LoVo (cell line): ENCODE measurements at regions not wholly inside any gene's neighbourhood (a gene's known extent, or its start where the extent isn't known, plus 50 kb on each side); places are given as distances from the start of the nearest gene placed in this dataset.
"Not testable (repeated sequence)": the region's sequence is repeated elsewhere in the genome, so short reads cannot be mapped to it uniquely, and the experiment has no call there.

Experiments used
- DNase-seq: peaks from one replicate; pipeline ENCODE4 v3.0.0-alpha.2; 2016; ENCODE audit warnings: low spot score

GRCh38 chr21:14903172-14903865 lies 161.5 kb downstream of the NRIP1 start:
- DNase-seq, result no peak

DNA sequence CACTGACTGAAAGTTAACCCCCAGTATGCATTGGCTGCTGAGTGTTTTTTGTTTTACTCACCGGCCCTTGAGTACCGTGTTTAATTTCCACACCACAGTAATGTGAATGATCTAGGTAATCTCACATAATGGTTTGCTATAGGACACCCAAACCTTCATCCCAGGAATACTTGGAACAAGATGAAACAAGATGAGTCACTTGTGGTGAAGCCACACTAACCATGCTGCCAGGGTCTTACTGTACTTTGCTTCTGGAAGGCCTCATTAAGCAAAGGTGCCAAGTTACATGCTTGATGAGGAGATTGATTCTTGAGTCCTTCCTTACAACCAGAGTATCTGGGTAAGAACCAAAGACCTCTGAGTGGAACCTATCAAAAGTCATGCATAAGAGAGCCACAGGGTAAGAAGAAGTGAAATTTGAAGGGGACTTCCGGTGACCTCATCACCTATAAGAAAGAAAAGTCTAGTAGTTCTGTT lies 163.3 kb downstream of the NRIP1 start:
- DNase-seq, result peak; percentile 79

- DNase-seq, result no peak
Observed at GRCh38 chr21:14900611-14901010, 164.2 kb downstream of the NRIP1 start.

GRCh38 chr21:14900058-14900457 lies 164.7 kb downstream of the NRIP1 start:
- no peak for DNase-seq

DNA sequence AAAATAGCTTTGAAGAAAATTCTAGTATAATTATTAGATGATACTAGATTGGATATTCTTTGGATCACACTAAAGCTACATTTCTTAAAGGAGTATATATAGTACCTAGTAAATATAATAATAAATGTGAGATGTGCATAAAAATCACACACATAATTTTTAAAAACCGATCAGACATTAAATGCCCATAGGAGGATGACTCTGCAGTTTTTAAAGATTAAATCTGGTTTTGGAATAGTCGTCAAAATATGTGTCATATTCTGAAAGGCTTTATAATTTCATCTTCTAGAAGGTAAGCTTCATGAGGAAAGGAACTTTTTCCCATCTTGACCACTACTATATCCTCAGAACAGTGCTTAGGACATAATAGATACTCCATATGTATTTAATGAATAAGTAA lies 169.0 kb downstream of the NRIP1 start:
- DNase-seq, result no peak

GRCh38 chr21:14890141-14890540 lies 174.7 kb downstream of the NRIP1 start:
- DNase-seq, result no peak

- peak; percentile 80 for DNase-seq
Observed at GRCh38 chr21:14889080-14889810, 175.6 kb downstream of the NRIP1 start.

DNA sequence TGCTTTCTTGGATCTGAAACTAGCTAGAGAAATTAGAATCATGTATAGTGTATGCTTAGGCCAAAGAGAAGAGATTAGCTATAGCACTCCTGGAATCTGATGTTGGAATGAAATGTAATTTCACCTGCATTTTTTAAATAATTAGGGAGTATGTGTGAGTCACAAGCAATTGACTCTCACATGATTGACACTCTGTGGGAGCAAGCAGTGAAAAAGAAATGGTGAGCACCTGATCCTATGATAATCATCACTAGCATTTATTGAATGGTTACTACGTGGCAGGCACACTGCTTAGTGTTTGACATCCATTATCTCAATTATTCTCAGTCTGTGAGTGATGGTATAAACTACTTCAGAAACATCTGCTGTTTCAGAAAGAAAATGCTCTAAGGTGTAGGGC lies 176.6 kb downstream of the NRIP1 start:
- DNase-seq, result no peak

- DNase-seq, result no peak
Observed at GRCh38 chr21:14886001-14886400, 178.8 kb downstream of the NRIP1 start.

DNA sequence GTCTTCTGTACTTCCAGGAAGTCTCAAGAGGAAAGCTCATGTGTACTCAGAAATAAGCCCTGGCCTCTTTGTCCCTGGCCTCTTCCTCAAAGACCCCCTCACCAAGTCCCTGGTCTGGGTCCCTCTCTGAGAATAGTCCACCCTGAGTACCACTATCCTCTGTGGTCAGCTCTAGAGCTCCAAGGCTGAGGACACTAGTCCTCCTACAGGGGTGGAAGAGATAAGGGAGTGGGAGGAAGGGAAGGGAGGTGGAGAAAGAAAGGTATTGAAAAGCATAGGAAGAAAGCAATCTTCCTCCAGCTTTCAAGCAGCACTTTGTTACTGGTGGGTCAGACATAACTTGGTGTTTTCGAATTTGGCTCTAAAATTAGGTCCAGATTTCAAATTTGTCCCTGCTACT lies 181.4 kb downstream of the NRIP1 start:
- no peak for DNase-seq

- DNase-seq, result not testable (repeated sequence)
Observed at GRCh38 chr21:14882545-14882944, 182.3 kb downstream of the NRIP1 start.

DNA sequence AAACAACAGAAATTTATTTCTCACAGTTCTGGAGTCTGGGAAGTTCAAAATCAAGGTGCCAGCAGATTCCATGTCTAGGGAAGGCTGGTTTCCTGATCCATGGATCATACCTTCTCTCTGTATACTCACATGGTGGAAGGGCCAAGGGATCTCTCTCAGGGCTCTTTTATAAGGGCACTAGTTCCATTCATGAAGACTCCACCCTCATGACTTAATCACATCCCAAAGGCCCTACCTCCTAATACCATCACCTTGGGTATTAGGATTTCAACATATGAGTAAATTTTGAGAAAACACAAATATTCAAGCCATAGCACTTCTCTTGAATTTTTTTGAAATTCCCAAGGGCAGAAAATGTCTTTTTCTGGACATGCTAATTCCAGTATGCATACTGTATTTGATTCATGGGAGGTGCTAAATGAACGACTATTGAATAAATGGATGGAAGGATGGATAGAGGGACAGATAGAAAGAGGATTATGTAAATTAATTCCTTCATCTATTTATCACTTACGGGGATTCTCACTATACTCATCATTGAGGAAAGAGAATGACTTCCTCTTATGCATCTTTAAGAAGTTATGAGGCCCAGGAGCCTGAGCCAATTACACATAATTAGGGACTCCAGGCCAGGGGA lies 182.8 kb downstream of the NRIP1 start:
- no peak for DNase-seq

DNA sequence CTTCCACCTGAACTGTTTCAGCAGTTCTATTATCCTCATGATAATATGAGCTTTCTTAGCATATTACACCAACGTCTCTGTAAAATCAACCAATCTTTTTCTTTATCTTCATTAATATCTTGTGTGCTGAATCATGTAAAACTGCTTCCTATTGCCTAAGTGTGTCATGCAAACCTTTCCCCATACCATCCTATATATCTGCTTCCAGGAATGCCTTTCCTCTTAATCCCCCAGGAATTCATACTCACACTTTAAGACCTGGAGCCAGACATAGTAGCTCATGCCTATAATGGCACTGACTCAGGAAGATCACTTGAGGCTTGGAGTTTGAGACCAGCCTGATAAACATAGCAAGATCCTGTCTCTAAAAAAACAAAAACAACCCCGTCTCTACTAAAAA lies 183.9 kb downstream of the NRIP1 start:
- DNase-seq, result no peak

DNA sequence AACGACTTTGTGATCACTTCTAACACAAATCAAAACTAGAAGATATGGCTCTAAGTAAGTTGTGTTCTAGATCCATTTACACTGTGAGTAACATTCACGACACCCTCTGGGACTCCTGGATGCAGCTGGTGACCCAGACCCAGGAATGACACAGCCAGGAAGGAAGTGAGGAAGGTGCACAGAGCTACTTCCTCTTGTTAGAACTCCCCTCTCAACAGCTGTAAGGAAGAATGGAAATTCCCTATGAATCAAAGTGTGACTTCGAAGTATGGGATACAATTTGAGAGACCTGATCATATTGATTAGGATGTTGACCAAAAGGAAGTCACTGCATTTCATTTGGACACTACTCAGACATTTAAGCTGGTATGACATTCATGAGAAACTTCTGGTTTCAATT lies 185.3 kb downstream of the NRIP1 start:
- DNase-seq, result no peak

DNA sequence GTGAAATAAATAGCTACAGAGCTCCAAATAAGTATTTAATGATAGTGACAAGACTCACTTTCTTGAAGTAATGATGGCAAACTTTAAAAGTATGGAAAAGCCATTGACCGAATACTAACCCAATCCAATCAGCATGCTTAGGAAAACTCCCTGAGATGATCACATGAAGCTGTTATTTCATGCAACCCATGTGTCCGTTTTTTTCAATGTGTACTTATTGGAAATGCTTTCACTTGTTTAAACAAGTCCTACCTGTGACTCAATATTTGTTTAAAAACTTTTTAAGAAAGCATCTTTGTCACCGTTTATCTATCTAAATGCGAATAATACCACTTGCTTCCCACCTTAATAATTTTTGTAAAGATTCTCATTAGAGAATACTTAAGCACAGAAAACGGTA lies 185.8 kb downstream of the NRIP1 start:
- no peak for DNase-seq

DNA sequence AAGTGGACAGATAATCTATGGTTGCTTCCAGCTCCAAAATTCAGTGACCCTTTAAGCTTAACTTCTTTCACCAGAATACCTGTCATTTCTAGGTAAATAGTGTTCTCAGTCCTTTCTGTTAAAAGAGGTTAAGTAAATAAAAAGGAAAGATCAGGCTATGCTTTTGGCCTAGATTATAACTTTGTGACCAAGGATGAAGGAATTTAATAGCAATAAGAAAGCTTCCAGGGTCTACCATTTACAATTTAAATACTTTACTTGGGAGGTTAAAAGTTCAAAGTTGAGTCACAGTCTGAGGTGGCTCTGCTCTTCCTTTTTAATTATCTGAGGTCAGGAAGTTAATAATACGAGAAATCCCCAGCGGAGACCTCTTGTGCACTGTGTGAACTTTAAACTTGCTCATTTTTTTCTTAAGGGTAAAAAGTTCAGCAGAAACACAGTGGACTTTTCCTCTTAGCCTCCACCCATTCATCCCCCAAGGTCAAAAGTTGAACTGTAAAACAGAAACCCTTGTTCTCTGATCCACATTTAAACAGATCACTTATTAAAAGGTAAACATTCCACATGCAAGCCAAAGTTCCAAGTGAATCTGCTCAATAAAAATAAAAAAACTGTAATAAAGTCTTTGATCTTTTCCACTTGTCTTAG lies 187.1 kb downstream of the NRIP1 start:
- peak; percentile 75 for DNase-seq

DNA sequence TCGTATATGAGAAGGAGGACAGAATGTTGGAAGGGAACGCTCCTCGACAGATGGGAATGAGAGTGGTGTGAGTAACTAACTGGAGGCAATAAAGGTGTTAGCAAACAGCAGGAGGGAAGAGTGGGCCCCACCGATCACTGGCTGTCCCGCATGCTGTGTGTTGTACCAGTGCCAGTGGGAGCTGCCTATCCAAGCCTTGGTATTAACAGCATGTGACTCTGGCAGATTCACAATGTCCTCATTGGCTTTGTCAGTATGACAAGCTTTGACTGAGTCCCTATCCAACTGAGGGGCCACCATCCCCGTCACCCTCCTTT lies 188.3 kb downstream of the NRIP1 start:
- no peak for DNase-seq

DNA sequence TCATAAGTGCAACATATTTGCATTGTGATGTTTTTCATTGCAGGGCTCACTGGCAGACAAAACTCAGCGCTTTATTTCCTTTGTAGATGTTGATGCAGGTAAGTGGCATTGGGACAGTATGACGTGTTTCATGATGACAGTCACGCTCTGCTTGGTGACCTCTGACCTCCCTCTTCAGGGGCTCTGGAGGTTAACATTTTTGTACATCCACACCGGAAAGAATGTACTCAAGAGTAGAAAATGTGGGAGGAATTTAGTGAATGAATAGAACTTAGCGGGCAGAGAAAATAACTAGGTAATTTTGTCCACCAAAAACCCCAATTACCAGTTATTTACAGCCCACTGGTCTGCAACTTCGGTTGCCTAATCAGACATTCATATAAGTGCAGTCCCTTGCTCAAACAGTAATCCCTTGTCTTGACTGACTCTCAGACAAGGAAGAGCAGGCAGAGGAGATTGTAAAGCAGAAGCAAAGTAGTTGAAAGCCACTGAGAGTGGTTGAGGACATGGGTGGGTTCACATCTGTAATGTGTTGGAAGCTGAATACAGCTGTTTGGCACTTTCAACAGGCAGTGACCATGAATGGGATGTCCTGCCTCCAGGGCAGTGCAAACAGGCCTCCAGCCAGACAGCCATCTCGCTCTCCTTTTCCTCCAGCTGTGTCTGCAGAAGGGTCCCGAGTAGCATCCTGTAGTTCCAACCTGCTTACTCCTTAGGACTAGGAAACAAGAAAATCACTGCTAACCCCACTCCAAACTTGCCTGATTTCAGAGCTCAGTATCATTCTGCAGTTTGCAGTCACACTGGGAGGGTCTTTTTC lies 188.9 kb downstream of the NRIP1 start:
- no peak for DNase-seq

- no peak for DNase-seq
Observed at GRCh38 chr21:14875186-14875585, 189.6 kb downstream of the NRIP1 start.

GRCh38 chr21:14874379-14874778 lies 190.4 kb downstream of the NRIP1 start:
- no peak for DNase-seq

DNA sequence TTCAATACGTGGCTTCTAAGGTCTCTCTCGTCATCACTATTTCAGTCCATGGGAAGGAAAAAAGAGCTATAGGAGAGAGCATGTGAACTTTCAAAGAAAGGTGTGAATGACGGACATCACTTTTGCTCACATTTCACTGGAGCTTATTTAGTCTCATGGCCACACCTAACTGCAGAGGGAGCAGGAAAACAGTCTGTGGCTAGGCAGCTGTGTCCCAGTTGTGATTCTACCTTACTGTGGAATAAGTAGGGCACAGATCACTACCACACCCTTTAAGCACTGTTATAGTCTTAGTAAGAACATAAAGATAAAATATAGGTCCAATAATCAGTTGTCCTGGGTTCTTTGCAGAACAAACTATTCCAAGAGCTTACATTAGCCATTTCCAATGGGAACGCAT lies 192.9 kb downstream of the NRIP1 start:
- DNase-seq, result no peak

GRCh38 chr21:14870853-14871149 lies 194.0 kb downstream of the NRIP1 start:
- DNase-seq, result no peak
